ENCODE measurements at regions not wholly inside any gene's neighbourhood (a gene's known extent, or its start where the extent isn't known, plus 50 kb on each side); places are given as distances from the start of the nearest gene placed in this dataset.

DNA sequence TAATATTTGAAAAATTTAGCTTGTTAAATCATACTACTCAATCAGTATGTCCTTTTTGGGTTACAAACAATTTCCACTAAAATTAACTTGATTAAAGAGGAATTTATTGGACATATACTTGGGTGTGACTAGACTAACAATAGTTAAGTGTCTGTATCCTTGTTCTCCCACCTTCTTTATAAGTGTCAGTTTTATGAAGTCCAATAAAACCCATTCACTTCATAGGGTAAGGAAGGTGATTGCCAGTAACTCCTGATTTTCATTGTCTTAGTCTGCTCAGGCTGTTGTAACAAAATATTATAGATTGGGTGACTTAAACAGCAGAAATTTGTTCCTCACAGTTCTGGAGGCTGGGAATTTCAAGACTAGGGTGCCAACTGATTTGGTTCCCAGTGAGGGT, 800.0 kb downstream of the PDHA2 start:
- no peaks in the 10 kb centered on the region for H3K36me3 Mint-ChIP-seq (ENCODE audit: low read depth)
- no peak overlapping the region for H3K4me3 Mint-ChIP-seq
- Histone ChIP-seq H3K4me3 (ENCODE audit: low read length) (no peak overlapping the region), H3K4me1 (ENCODE audit: control insufficient read depth, insufficient read depth, low read length) (peaks cover 5% of the 10 kb centered on the region), H3K36me3 (ENCODE audit: control insufficient read depth, insufficient read depth, low read length) (no peaks in the 10 kb centered on the region), H3K9ac (ENCODE audit: extremely low read depth, low read length, poor library complexity, severe bottlenecking) (no peak overlapping the region), H3K9me3 (ENCODE audit: control insufficient read depth, low read length) (no peaks in the 10 kb centered on the region), H3K27me3 (ENCODE audit: control insufficient read depth, insufficient read depth, low read length, poor library complexity, severe bottlenecking) (no peaks in the 10 kb centered on the region), H3K27ac (ENCODE audit: low read depth, low read length) (no peak overlapping the region)
- H3K9me3 Mint-ChIP-seq: no peaks in the 10 kb centered on the region
- peaks cover 6% of the 10 kb centered on the region for H3K4me1 Mint-ChIP-seq
- H3K27me3 Mint-ChIP-seq (ENCODE audit: insufficient read depth): no peaks in the 10 kb centered on the region
- H3K27ac Mint-ChIP-seq: no peak overlapping the region
- no peak for DNase-seq
- TF ChIP-seq, protein P1, sequence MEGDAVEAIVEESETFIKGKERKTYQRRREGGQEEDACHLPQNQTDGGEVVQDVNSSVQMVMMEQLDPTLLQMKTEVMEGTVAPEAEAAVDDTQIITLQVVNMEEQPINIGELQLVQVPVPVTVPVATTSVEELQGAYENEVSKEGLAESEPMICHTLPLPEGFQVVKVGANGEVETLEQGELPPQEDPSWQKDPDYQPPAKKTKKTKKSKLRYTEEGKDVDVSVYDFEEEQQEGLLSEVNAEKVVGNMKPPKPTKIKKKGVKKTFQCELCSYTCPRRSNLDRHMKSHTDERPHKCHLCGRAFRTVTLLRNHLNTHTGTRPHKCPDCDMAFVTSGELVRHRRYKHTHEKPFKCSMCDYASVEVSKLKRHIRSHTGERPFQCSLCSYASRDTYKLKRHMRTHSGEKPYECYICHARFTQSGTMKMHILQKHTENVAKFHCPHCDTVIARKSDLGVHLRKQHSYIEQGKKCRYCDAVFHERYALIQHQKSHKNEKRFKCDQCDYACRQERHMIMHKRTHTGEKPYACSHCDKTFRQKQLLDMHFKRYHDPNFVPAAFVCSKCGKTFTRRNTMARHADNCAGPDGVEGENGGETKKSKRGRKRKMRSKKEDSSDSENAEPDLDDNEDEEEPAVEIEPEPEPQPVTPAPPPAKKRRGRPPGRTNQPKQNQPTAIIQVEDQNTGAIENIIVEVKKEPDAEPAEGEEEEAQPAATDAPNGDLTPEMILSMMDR (conservative IDR thresholded peaks at IDR 0.05): no peak

DNA sequence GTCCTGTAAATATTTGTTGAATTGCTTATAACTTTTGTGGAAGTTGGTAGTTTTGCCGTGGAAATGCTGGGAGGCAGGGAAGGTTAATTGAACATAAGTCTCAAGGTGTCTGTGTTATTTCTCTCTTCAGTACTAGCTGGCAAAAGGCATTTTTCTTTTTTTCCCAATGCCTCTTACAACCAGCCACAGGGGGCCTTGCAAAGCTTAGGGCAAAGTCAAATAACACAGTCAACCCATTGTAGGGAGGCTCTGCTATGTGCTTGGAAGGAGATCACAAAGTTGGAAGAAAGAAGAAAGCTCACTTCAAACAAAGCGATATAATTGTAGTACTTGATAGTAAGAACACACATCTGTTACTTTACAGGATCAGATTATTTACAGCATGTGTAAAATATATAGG, 802.6 kb downstream of the PDHA2 start:
- TF ChIP-seq, protein P1 (conservative IDR thresholded peaks at IDR 0.05): peak; percentile 41
- no peak overlapping the region for H3K4me3 ChIP-seq (ENCODE audit: low read length)
- peaks cover 5% of the 10 kb centered on the region for H3K9me3 ChIP-seq (ENCODE audit: control insufficient read depth, low read length)
- no peak overlapping the region for H3K9ac ChIP-seq (ENCODE audit: extremely low read depth, low read length, poor library complexity, severe bottlenecking)
- Mint-ChIP-seq H3K27ac (no peak overlapping the region), H3K36me3 (ENCODE audit: low read depth) (no peaks in the 10 kb centered on the region), H3K9me3 (peaks cover 3% of the 10 kb centered on the region), H3K27me3 (ENCODE audit: insufficient read depth) (no peaks in the 10 kb centered on the region), H3K4me1 (peaks cover 6% of the 10 kb centered on the region), H3K4me3 (no peak overlapping the region)
- H3K36me3 ChIP-seq (ENCODE audit: control insufficient read depth, insufficient read depth, low read length): no peaks in the 10 kb centered on the region
- 82% methylated on average over 1 of the region's 2 CpGs; no CpG with 5 or more reads in 1 of the 2 experiments for WGBS, 2 experiments (ENCODE audit: insufficient coverage in 1 of 2, insufficient read length in 1 of 2)
- H3K27me3 ChIP-seq (ENCODE audit: control insufficient read depth, insufficient read depth, low read length, poor library complexity, severe bottlenecking): no peaks in the 10 kb centered on the region
- peak; percentile 58 for DNase-seq
- no peak overlapping the region for H3K27ac ChIP-seq (ENCODE audit: low read depth, low read length)
- H3K4me1 ChIP-seq (ENCODE audit: control insufficient read depth, insufficient read depth, low read length): peaks cover 5% of the 10 kb centered on the region

DNA sequence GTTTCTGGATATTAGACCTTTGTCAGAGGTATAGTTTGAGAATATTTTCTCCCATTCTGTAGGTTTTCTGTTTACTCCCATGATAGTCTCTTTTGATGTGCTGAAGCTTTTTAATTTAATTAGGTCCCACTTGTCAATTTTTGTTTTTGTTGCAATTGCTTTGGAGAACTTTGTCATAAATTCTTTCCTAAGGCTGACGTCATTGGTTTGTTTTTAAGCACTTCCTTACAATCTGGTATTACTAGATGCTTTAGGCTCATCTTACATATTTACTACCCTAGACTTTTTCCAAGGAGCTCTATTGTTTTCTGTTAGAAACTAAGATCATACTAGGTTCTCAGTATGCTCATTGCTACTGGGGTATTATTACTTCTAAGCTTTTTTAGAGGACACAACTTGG, 806.3 kb downstream of the PDHA2 start:
- Histone ChIP-seq H3K36me3 (ENCODE audit: control insufficient read depth, insufficient read depth, low read length) (no peaks in the 10 kb centered on the region), H3K9me3 (ENCODE audit: control insufficient read depth, low read length) (peaks cover 5% of the 10 kb centered on the region), H3K4me1 (ENCODE audit: control insufficient read depth, insufficient read depth, low read length) (peaks cover 5% of the 10 kb centered on the region), H3K27ac (ENCODE audit: low read depth, low read length) (no peak overlapping the region), H3K9ac (ENCODE audit: extremely low read depth, low read length, poor library complexity, severe bottlenecking) (no peak overlapping the region), H3K27me3 (ENCODE audit: control insufficient read depth, insufficient read depth, low read length, poor library complexity, severe bottlenecking) (no peaks in the 10 kb centered on the region), H3K4me3 (ENCODE audit: low read length) (no peak overlapping the region)
- Mint-ChIP-seq H3K9me3 (peaks cover 3% of the 10 kb centered on the region), H3K36me3 (ENCODE audit: low read depth) (no peaks in the 10 kb centered on the region), H3K4me1 (peaks cover 6% of the 10 kb centered on the region), H3K4me3 (no peak overlapping the region), H3K27ac (no peak overlapping the region), H3K27me3 (ENCODE audit: insufficient read depth) (no peaks in the 10 kb centered on the region)
- TF ChIP-seq, protein P1 (conservative IDR thresholded peaks at IDR 0.05): no peak
- 81% methylated on average over 1 of the region's 1 CpG; no CpG with 5 or more reads in 1 of the 2 experiments for WGBS, 2 experiments (ENCODE audit: insufficient coverage in 1 of 2, insufficient read length in 1 of 2)
- DNase-seq: no peak
